H9 (cell line): ENCODE measurements at regions not wholly inside any gene's neighbourhood (a gene's known extent, or its start where the extent isn't known, plus 50 kb on each side); places are given as distances from the start of the nearest gene placed in this dataset.

Experiments
- DNase-seq: peaks from one replicate; pipeline ENCODE4 v3.0.0-alpha.2; 2017
- H2AFZ ChIP-seq: one replicate; pipeline ENCODE4 v1.6.1; 2013; ENCODE audit warnings: mild to moderate bottlenecking, low read length, control low read depth, moderate library complexity
- H2AK5ac ChIP-seq: 2 replicates; pipeline ENCODE4 v1.6.1; 2013; ENCODE audit warnings: low read length, control low read depth, mixed read lengths; ENCODE audit not compliant: insufficient read length
- H2BK120ac ChIP-seq: one replicate; pipeline ENCODE4 v1.6.1; 2013; ENCODE audit warnings: low read depth, mild to moderate bottlenecking, low read length, control low read depth, inconsistent platforms; ENCODE audit not compliant: poor library complexity, severe bottlenecking
- H2BK12ac ChIP-seq: 2 replicates; pipeline ENCODE4 v1.6.1; 2013; ENCODE audit warnings: low read length, control low read depth, mixed read lengths, low read depth; ENCODE audit not compliant: insufficient read length
- H2BK15ac ChIP-seq: 2 replicates; pipeline ENCODE4 v1.6.1; 2013; ENCODE audit warnings: low read depth, low read length, control low read depth
- H2BK20ac ChIP-seq: one replicate; pipeline ENCODE4 v1.6.1; 2013; ENCODE audit warnings: low read depth, mild to moderate bottlenecking, low read length, control low read depth, inconsistent platforms; ENCODE audit not compliant: poor library complexity, severe bottlenecking
- H2BK5ac ChIP-seq: 2 replicates; pipeline ENCODE4 v1.6.1; 2013; ENCODE audit warnings: low read length, control low read depth, mixed read lengths; ENCODE audit not compliant: insufficient read length
- H3K14ac ChIP-seq: 2 replicates; pipeline ENCODE4 v1.6.1; 2013; ENCODE audit warnings: low read length, control low read depth; ENCODE audit not compliant: insufficient read depth
- H3K18ac ChIP-seq: 2 replicates; pipeline ENCODE4 v1.6.1; 2013; ENCODE audit warnings: low read depth, mild to moderate bottlenecking, mixed read lengths, low read length, control low read depth; ENCODE audit not compliant: insufficient read length
- H3K23ac ChIP-seq: 2 replicates; pipeline ENCODE4 v1.6.1; 2013; ENCODE audit warnings: low read length, control low read depth, mixed read lengths, low read depth; ENCODE audit not compliant: insufficient read length
- H3K23me2 ChIP-seq: 2 replicates; pipeline ENCODE4 v1.6.1; 2013; ENCODE audit warnings: low read depth, mild to moderate bottlenecking, mixed read lengths, low read length, control low read depth; ENCODE audit not compliant: insufficient read length, poor library complexity, severe bottlenecking
- H3K27ac ChIP-seq: 2 replicates; pipeline ENCODE4 v1.5.1; 2013; ENCODE audit warnings: low read length, control low read depth, mixed read lengths, low read depth; ENCODE audit not compliant: insufficient read length
- H3K27me3 ChIP-seq: 2 replicates; pipeline ENCODE4 v1.6.1; 2013; ENCODE audit warnings: low read length, control low read depth, inconsistent platforms; ENCODE audit not compliant: insufficient read depth
- H3K4ac ChIP-seq: 2 replicates; pipeline ENCODE4 v1.6.1; 2013; ENCODE audit warnings: low read depth, mild to moderate bottlenecking, control low read depth, inconsistent platforms, low read length, moderate library complexity
- H3K4me1 ChIP-seq: 2 replicates; pipeline ENCODE4 v1.6.1; 2013; ENCODE audit warnings: low read length, control low read depth, inconsistent platforms; ENCODE audit not compliant: insufficient read depth
- H3K4me2 ChIP-seq: 2 replicates; pipeline ENCODE4 v1.6.1; 2013; ENCODE audit warnings: low read length, control low read depth, mixed read lengths; ENCODE audit not compliant: insufficient read length, insufficient read depth
- H3K56ac ChIP-seq: 2 replicates; pipeline ENCODE4 v1.6.1; 2013; ENCODE audit warnings: low read depth, mild to moderate bottlenecking, mixed read lengths, low read length, control low read depth; ENCODE audit not compliant: insufficient read length
- H3K79me1 ChIP-seq: 2 replicates; pipeline ENCODE4 v1.6.1; 2013; ENCODE audit warnings: low read depth, mild to moderate bottlenecking, moderate library complexity, low read length, control low read depth, inconsistent platforms; ENCODE audit not compliant: insufficient read depth, poor library complexity, severe bottlenecking
- H3K79me2 ChIP-seq: 2 replicates; pipeline ENCODE4 v1.6.1; 2013; ENCODE audit warnings: low read length, control low read depth, inconsistent platforms; ENCODE audit not compliant: insufficient read depth
- H3K9ac ChIP-seq: 2 replicates; pipeline ENCODE4 v1.6.1; 2013; ENCODE audit warnings: low read length, control low read depth, mixed read lengths; ENCODE audit not compliant: insufficient read length; ENCODE audit errors: extremely low read depth
- H3K9me3 ChIP-seq: one replicate; pipeline ENCODE4 v1.6.1; 2013; ENCODE audit warnings: low read depth, low read length, inconsistent platforms; ENCODE audit not compliant: control insufficient read depth
- H3T11ph ChIP-seq: one replicate; pipeline ENCODE4 v1.6.1; 2013; ENCODE audit warnings: mild to moderate bottlenecking, low read length, control low read depth, inconsistent platforms
- H4K20me1 ChIP-seq: one replicate; pipeline ENCODE4 v1.6.1; 2013; ENCODE audit not compliant: control insufficient read depth, insufficient read length, insufficient read depth
- H4K5ac ChIP-seq: 2 replicates; pipeline ENCODE4 v1.6.1; 2013; ENCODE audit warnings: low read depth, mild to moderate bottlenecking, mixed read lengths, low read length, control low read depth; ENCODE audit not compliant: insufficient read length
- H4K8ac ChIP-seq: replicated peaks from 2 replicates; pipeline ENCODE4 v1.6.1; 2013; ENCODE audit warnings: low read length, control low read depth, mixed read lengths, low read depth; ENCODE audit not compliant: insufficient read length
- H4K91ac ChIP-seq: 2 replicates; pipeline ENCODE4 v1.6.1; 2013; ENCODE audit warnings: low read depth, mild to moderate bottlenecking, moderate library complexity, mixed read lengths, low read length, control low read depth; ENCODE audit not compliant: insufficient read length
- H3K27ac Mint-ChIP-seq, 3 experiments: 2 replicates in 2 of 3; 3 replicates in 1 of 3; pipeline ENCODE4 v1.8.0; 2020 to 2021; ENCODE audit warnings: mixed read lengths in 3 of 3, mild to moderate bottlenecking in 1 of 3, moderate library complexity in 1 of 3
- H3K27me3 Mint-ChIP-seq: 2 replicates; pipeline ENCODE4 v1.8.0; 2021; ENCODE audit warnings: low read depth, mild to moderate bottlenecking, moderate library complexity, mixed read lengths
- H3K36me3 Mint-ChIP-seq, 3 experiments: 2 replicates in 2 of 3; 3 replicates in 1 of 3; pipeline ENCODE4 v1.8.0; 2020 to 2021; ENCODE audit warnings: low read depth in 3 of 3, mixed read lengths in 3 of 3; ENCODE audit not compliant: insufficient read depth in 1 of 3
- H3K4me1 Mint-ChIP-seq, 2 experiments: 2 replicates each; pipeline ENCODE4 v1.8.0; 2020; ENCODE audit warnings: mixed read lengths in 2 of 2
- H3K4me3 Mint-ChIP-seq, 2 experiments: 2 replicates in 1 of 2; 3 replicates in 1 of 2; pipeline ENCODE4 v1.8.0; 2020 to 2021; ENCODE audit warnings: mild to moderate bottlenecking in 2 of 2, mixed read lengths in 2 of 2, moderate library complexity in 1 of 2
- H3K9me3 Mint-ChIP-seq, 2 experiments: 2 replicates in 1 of 2; 3 replicates in 1 of 2; pipeline ENCODE4 v1.8.0; 2020; ENCODE audit warnings: mild to moderate bottlenecking in 2 of 2, mixed read lengths in 2 of 2, moderate library complexity in 1 of 2
- WGBS: extraction: QIAGEN DNeasy Blood & Tissue Kit; methylation state at CpG from one replicate; pipeline ENCODE4 v1.1.7; 2013; ENCODE audit warnings: missing lambda C conversion rate, low lambda C conversion rate, mixed read lengths; ENCODE audit not compliant: insufficient read length; ENCODE audit errors: extremely low coverage; 5-methylcytosine and 5-hydroxymethylcytosine counted together
- TF ChIP-seq, protein P1 (sequence below): fragments of 200-600 bp; sonication (generic); conservative IDR thresholded peaks from 3 replicates; pipeline ENCODE4 v1.8.0; 2021; ENCODE audit warnings: antibody characterized with exemption, mild to moderate bottlenecking

DNA sequence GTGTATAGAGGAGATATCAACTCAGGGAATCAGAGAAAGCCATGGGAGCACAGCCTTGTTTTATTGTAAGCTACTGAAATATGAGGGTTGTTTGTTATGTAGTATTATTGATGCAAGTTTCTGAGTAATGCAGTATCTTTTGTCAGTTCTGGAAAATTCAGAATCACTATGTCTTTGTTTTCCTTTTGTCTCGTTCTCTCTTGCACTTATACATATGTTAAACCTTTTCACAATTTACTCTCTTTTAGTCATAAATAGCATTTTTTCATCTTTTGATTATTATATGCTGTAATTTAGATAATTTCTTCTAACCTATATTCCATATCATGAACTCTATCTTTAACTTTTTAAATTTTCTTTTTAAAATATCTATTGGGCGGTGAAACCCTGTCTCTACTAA, 85.0 kb upstream of the COL3A1 start:
- no peaks in the 10 kb centered on the region for H4K20me1 ChIP-seq
- no peak overlapping the region for H3K23ac ChIP-seq
- no peak overlapping the region for H2BK120ac ChIP-seq
- no peak overlapping the region for H3K9ac ChIP-seq
- WGBS: no CpG with 5 or more reads among the region's 2 CpGs
- H3T11ph ChIP-seq: no peak overlapping the region
- no peaks in the 10 kb centered on the region for H3K79me2 ChIP-seq
- no peak overlapping the region for H3K4me2 ChIP-seq
- Mint-ChIP-seq H3K36me3 (peaks cover 0 to 11% (median 0%) of the 10 kb centered on the region in 3 experiments; a peak in 3 of 7 replicates), H3K4me3 (no peak overlapping the region), H3K9me3 (peaks cover 4 to 8% of the 10 kb centered on the region in 2 experiments; a peak in 3 of 5 replicates), H3K27me3 (no peaks in the 10 kb centered on the region), H3K27ac (no peak overlapping the region), H3K4me1 (no peaks in the 10 kb centered on the region)
- DNase-seq: no peak
- H3K4me1 ChIP-seq: no peaks in the 10 kb centered on the region
- H2BK20ac ChIP-seq: no peak overlapping the region
- H3K27ac ChIP-seq: no peak overlapping the region
- H2AFZ ChIP-seq: no peak overlapping the region
- no peak overlapping the region for H3K14ac ChIP-seq
- no peak overlapping the region for H2BK12ac ChIP-seq
- H4K5ac ChIP-seq: no peak overlapping the region
- TF ChIP-seq, protein P1, sequence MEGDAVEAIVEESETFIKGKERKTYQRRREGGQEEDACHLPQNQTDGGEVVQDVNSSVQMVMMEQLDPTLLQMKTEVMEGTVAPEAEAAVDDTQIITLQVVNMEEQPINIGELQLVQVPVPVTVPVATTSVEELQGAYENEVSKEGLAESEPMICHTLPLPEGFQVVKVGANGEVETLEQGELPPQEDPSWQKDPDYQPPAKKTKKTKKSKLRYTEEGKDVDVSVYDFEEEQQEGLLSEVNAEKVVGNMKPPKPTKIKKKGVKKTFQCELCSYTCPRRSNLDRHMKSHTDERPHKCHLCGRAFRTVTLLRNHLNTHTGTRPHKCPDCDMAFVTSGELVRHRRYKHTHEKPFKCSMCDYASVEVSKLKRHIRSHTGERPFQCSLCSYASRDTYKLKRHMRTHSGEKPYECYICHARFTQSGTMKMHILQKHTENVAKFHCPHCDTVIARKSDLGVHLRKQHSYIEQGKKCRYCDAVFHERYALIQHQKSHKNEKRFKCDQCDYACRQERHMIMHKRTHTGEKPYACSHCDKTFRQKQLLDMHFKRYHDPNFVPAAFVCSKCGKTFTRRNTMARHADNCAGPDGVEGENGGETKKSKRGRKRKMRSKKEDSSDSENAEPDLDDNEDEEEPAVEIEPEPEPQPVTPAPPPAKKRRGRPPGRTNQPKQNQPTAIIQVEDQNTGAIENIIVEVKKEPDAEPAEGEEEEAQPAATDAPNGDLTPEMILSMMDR: no peak
- no peaks in the 10 kb centered on the region for H3K9me3 ChIP-seq
- H4K8ac ChIP-seq: no peak overlapping the region
- H3K79me1 ChIP-seq: no peaks in the 10 kb centered on the region
- no peak overlapping the region for H3K18ac ChIP-seq
- H2BK15ac ChIP-seq: no peak overlapping the region
- no peak overlapping the region for H2AK5ac ChIP-seq
- no peak overlapping the region for H2BK5ac ChIP-seq
- H3K4ac ChIP-seq: no peak overlapping the region
- no peak overlapping the region for H3K56ac ChIP-seq
- H4K91ac ChIP-seq: no peak overlapping the region
- H3K27me3 ChIP-seq: no peaks in the 10 kb centered on the region
- no peaks in the 10 kb centered on the region for H3K23me2 ChIP-seq
